ENCODE measurements at regions not wholly inside any gene's neighbourhood (a gene's known extent, or its start where the extent isn't known, plus 50 kb on each side); places are given as distances from the start of the nearest gene placed in this dataset.

DNA sequence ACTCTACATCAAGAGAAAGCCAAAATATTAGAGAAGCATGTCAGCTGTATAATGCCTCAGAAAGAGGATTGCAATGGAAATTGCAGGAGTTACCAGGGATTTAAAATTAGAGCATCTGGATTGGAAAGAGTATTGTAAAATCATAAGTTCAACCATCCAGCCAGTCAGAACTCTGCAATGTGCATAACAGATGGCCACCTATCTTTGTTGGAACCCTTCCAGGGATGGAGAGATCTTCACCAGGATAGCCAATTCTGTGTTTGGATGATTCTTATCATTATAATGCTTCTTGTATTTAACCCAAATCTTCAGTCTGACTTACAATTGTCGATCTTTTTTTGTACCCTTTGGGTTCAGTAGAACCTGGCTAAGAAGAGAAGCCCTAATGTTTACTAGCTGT is 164.4 kb downstream of the TLR4 start:
- TF ChIP-seq, protein P1, sequence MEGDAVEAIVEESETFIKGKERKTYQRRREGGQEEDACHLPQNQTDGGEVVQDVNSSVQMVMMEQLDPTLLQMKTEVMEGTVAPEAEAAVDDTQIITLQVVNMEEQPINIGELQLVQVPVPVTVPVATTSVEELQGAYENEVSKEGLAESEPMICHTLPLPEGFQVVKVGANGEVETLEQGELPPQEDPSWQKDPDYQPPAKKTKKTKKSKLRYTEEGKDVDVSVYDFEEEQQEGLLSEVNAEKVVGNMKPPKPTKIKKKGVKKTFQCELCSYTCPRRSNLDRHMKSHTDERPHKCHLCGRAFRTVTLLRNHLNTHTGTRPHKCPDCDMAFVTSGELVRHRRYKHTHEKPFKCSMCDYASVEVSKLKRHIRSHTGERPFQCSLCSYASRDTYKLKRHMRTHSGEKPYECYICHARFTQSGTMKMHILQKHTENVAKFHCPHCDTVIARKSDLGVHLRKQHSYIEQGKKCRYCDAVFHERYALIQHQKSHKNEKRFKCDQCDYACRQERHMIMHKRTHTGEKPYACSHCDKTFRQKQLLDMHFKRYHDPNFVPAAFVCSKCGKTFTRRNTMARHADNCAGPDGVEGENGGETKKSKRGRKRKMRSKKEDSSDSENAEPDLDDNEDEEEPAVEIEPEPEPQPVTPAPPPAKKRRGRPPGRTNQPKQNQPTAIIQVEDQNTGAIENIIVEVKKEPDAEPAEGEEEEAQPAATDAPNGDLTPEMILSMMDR (IDR thresholded peaks at IDR 0.05), result no peak
- no peak for TF ChIP-seq POLR2A (IDR thresholded peaks at IDR 0.05)
